Spleen (tissue), 11 donors: ENCODE measurements at regions not wholly inside any gene's neighbourhood (a gene's known extent, or its start where the extent isn't known, plus 50 kb on each side); places are given as distances from the start of the nearest gene placed in this dataset.

Source experiments
- DNase-seq: peaks from one replicate; pipeline ENCODE4 v3.0.0-alpha.2; 2020
- H3K27ac ChIP-seq, 8 donors: fragments of 200-600 bp; sonication (generic) in 7 of 8; 1 replicate in 4 of 8; 2 replicates in 4 of 8; pipeline versions ENCODE4 v1.5.0 to v1.8.0; 2016 to 2021; ENCODE audit warnings: inconsistent platforms in 4 of 8, mild to moderate bottlenecking in 4 of 8, moderate library complexity in 1 of 8
- H3K27me3 ChIP-seq, 7 donors: fragments of 200-600 bp; sonication (generic) in 6 of 7; replicated peaks in 1 of 7; 1 replicate in 4 of 7; 2 replicates in 3 of 7; pipeline versions ENCODE4 v1.5.0 to v1.8.0; 2016 to 2021; ENCODE audit warnings: inconsistent platforms in 3 of 7, mild to moderate bottlenecking in 1 of 7
- H3K36me3 ChIP-seq, 6 donors: fragments of 200-600 bp; sonication (generic) in 5 of 6; 1 replicate in 4 of 6; 2 replicates in 2 of 6; pipeline versions ENCODE4 v1.5.0 to v1.8.0; 2016 to 2021; ENCODE audit warnings: inconsistent platforms in 2 of 6
- H3K4me1 ChIP-seq, 6 donors: fragments of 200-600 bp; sonication (generic) in 5 of 6; 1 replicate in 3 of 6; 2 replicates in 3 of 6; pipeline versions ENCODE4 v1.5.0 to v1.8.0; 2016 to 2021; ENCODE audit warnings: inconsistent platforms in 3 of 6
- H3K4me3 ChIP-seq, 8 donors: fragments of 200-600 bp; sonication (generic) in 7 of 8; 1 replicate in 4 of 8; 2 replicates in 4 of 8; pipeline versions ENCODE4 v1.5.0 to v1.8.0; 2016 to 2021; ENCODE audit warnings: inconsistent platforms in 4 of 8, mild to moderate bottlenecking in 4 of 8, moderate library complexity in 2 of 8
- H3K9me3 ChIP-seq, 8 donors: fragments of 200-600 bp; sonication (generic) in 7 of 8; 1 replicate in 4 of 8; 2 replicates in 4 of 8; pipeline versions ENCODE4 v1.5.0 to v1.8.0; 2016 to 2021; ENCODE audit warnings: inconsistent platforms in 4 of 8
- POLR2A ChIP-seq, 3 donors: fragments of 450-650 bp; IDR thresholded peaks; one replicate each; pipeline ENCODE4 v1.5.1; 2017; ENCODE audit warnings: antibody characterized with exemption in 3 of 3, mild to moderate bottlenecking in 1 of 3
- POLR2AphosphoS5 ChIP-seq, 3 donors: sonication (generic); formaldehyde crosslinking; IDR thresholded peaks; one replicate each; pipeline ENCODE4 v1.5.1; 2017; ENCODE audit warnings: antibody characterized with exemption in 3 of 3
- WGBS, 5 donors: extraction: QIAGEN DNeasy Blood & Tissue Kit in 3 of 5; methylation state at CpG; one replicate each; pipeline versions ENCODE4 v1.1.5 to v1.1.7; 2013 to 2018; 5-methylcytosine and 5-hydroxymethylcytosine counted together
- intact Hi-C: fragments of 100-400 bp; cut with DNase I; formaldehyde crosslinking; loops from one replicate; pipeline ENCODE4 v1.15.0; 2023; ENCODE audit warnings: low total_unique reads
- TF ChIP-seq, protein P1 (sequence below), 11 experiments: fragments of 200-600 bp in 7 of 11; fragments of 450-650 bp in 4 of 11; sonication (generic) in 4 of 11; IDR thresholded peaks in 8 of 11; conservative IDR thresholded peaks in 3 of 11; 1 replicate in 7 of 11; 2 replicates in 4 of 11; pipeline versions ENCODE4 v1.4.0 to v1.8.0; 2016 to 2021; ENCODE audit warnings: antibody characterized with exemption in 11 of 11, inconsistent platforms in 4 of 11, mild to moderate bottlenecking in 1 of 11
- donor health status: healthy with polysubstance abuse.
- donor health status: DM: no; HTN: no; CAD: no; lungs with moderate emphysema.
- donor health status: DM: no; HTN: no; CAD: no.
- donor health status: Bipolar disorder and iron deficiency.
- donor health status: healthy.
- donor health status: DM: no; HTN: no; CAD: no.
- donor health status: DM: yes; HTN: yes; CAD: no.

- WGBS, 5 donors, result 66 to 81% (median 72%) methylated on average over 2 of the region's 2 CpGs
- no peak overlapping the region for H3K27ac ChIP-seq
These were observed 269.7 kb upstream of the VRK2 start for GRCh38 chr2:57776916-57777315.

GRCh38 chr2:57782587-57782986 is 264.0 kb upstream of the VRK2 start:
- Histone ChIP-seq H3K36me3 (no peaks in the 10 kb centered on the region), H3K9me3 (no peaks in the 10 kb centered on the region), H3K4me3 (no peak overlapping the region), H3K4me1 (no peaks in the 10 kb centered on the region), H3K27ac (no peak overlapping the region), H3K27me3 (no peaks in the 10 kb centered on the region)
- TF ChIP-seq POLR2AphosphoS5 (IDR thresholded peaks at IDR 0.05) (no peak), POLR2A (IDR thresholded peaks at IDR 0.05) (no peak)
- TF ChIP-seq, protein P1, sequence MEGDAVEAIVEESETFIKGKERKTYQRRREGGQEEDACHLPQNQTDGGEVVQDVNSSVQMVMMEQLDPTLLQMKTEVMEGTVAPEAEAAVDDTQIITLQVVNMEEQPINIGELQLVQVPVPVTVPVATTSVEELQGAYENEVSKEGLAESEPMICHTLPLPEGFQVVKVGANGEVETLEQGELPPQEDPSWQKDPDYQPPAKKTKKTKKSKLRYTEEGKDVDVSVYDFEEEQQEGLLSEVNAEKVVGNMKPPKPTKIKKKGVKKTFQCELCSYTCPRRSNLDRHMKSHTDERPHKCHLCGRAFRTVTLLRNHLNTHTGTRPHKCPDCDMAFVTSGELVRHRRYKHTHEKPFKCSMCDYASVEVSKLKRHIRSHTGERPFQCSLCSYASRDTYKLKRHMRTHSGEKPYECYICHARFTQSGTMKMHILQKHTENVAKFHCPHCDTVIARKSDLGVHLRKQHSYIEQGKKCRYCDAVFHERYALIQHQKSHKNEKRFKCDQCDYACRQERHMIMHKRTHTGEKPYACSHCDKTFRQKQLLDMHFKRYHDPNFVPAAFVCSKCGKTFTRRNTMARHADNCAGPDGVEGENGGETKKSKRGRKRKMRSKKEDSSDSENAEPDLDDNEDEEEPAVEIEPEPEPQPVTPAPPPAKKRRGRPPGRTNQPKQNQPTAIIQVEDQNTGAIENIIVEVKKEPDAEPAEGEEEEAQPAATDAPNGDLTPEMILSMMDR (IDR thresholded peaks at IDR 0.05 in 8 of 11, conservative IDR thresholded peaks at IDR 0.05 in 3 of 11), result no peak
- intact Hi-C loops, result no loop called here
- DNase-seq, result no peak

More at GRCh38 chr2:57776916-57777315, 269.7 kb upstream of the VRK2 start:
- Histone ChIP-seq H3K36me3 (no peaks in the 10 kb centered on the region), H3K4me1 (no peaks in the 10 kb centered on the region), H3K4me3 (no peak overlapping the region), H3K27me3 (no peaks in the 10 kb centered on the region), H3K9me3 (no peaks in the 10 kb centered on the region)
- intact Hi-C loops, result no loop called here
- no peak for DNase-seq
- TF ChIP-seq POLR2A (IDR thresholded peaks at IDR 0.05) (no peak), POLR2AphosphoS5 (IDR thresholded peaks at IDR 0.05) (no peak)
- TF ChIP-seq, protein P1 (IDR thresholded peaks at IDR 0.05 in 8 of 11, conservative IDR thresholded peaks at IDR 0.05 in 3 of 11), result no peak

DNA sequence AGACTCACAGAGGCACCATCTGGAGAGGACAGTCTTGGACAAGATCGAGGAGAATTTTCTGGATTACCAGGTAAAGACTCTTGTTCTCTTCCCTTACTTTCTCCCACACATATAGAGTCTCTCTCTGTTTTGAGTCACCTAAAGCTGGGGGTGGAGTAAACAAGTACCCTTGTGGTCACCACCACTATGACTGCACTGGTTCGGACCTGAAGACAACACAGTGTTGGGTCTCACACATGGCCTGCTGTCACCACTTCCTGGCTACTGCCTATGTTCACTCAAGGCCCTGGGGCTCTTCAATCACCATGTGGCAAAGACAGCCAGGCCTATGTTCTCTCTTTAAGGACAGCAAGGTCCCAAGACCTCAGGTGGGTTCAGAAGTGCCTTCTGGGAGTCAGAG is 253.3 kb upstream of the VRK2 start:
- H3K9me3 ChIP-seq, result peaks cover 0 to 31% (median 5%) of the 10 kb centered on the region in 8 donors
- intact Hi-C loops, result no loop called here
- WGBS, 5 donors, result 86 to 95% (median 94%) methylated on average over 2 of the region's 2 CpGs
- no peaks in the 10 kb centered on the region for H3K27me3 ChIP-seq
- no peaks in the 10 kb centered on the region for H3K36me3 ChIP-seq
- DNase-seq, result no peak
- H3K4me3 ChIP-seq, result no peak overlapping the region
- no peak overlapping the region for H3K27ac ChIP-seq
- H3K4me1 ChIP-seq, result no peaks in the 10 kb centered on the region
- TF ChIP-seq, protein P1 (IDR thresholded peaks at IDR 0.05 in 8 of 11, conservative IDR thresholded peaks at IDR 0.05 in 3 of 11), result no peak
- TF ChIP-seq POLR2A (IDR thresholded peaks at IDR 0.05), result no peak
- no peak for TF ChIP-seq POLR2AphosphoS5 (IDR thresholded peaks at IDR 0.05)

GRCh38 chr2:57796527-57796926 is 250.1 kb upstream of the VRK2 start:
- no peak overlapping the region for H3K27ac ChIP-seq
- H3K27me3 ChIP-seq, result no peaks in the 10 kb centered on the region
- no peak for DNase-seq
- no peaks in the 10 kb centered on the region for H3K36me3 ChIP-seq
- H3K4me1 ChIP-seq, result no peaks in the 10 kb centered on the region
- no peak overlapping the region for H3K4me3 ChIP-seq
- H3K9me3 ChIP-seq, result peaks cover 4 to 36% (median 17%) of the 10 kb centered on the region in 8 donors
- TF ChIP-seq POLR2AphosphoS5 (IDR thresholded peaks at IDR 0.05) (no peak), POLR2A (IDR thresholded peaks at IDR 0.05) (no peak)
- TF ChIP-seq, protein P1 (IDR thresholded peaks at IDR 0.05 in 8 of 11, conservative IDR thresholded peaks at IDR 0.05 in 3 of 11), result no peak
- WGBS, 5 donors, result 33 to 66% (median 53%) methylated on average over 2 of the region's 2 CpGs
- intact Hi-C loops, result no loop called here
